VCaP (cell line): ENCODE measurements at regions not wholly inside any gene's neighbourhood (a gene's known extent, or its start where the extent isn't known, plus 50 kb on each side); places are given as distances from the start of the nearest gene placed in this dataset.

Experiments used
- H3K27ac ChIP-seq: fragments of 450-650 bp; 2 replicates; pipeline ENCODE4 v1.5.1; 2017
- TF ChIP-seq, protein P1 (sequence below): fragments of 450-650 bp; conservative IDR thresholded peaks from 2 replicates; pipeline ENCODE4 v1.5.1; 2017; ENCODE audit warnings: mild to moderate bottlenecking, moderate library complexity

DNA sequence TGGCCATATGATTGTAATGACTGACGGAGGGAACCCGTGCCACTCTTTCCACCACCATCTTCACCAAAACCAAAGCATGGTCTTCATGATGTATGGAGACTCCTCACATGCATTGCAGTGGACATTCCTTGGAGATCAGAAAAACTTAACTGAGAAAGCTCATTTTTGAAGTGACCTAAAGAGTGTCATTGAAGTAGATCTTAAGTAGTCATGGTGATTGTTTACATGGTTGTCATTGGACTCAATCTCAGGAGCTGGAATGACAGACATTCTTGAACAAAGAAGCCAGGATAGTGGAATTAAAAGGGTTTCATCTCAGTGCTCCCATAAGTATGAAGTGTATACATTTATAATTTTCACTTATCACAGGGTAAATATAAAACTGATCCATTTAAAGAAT lies 236.7 kb upstream of the IPO5 start:
- H3K27ac ChIP-seq = no peak overlapping the region
- TF ChIP-seq, protein P1, sequence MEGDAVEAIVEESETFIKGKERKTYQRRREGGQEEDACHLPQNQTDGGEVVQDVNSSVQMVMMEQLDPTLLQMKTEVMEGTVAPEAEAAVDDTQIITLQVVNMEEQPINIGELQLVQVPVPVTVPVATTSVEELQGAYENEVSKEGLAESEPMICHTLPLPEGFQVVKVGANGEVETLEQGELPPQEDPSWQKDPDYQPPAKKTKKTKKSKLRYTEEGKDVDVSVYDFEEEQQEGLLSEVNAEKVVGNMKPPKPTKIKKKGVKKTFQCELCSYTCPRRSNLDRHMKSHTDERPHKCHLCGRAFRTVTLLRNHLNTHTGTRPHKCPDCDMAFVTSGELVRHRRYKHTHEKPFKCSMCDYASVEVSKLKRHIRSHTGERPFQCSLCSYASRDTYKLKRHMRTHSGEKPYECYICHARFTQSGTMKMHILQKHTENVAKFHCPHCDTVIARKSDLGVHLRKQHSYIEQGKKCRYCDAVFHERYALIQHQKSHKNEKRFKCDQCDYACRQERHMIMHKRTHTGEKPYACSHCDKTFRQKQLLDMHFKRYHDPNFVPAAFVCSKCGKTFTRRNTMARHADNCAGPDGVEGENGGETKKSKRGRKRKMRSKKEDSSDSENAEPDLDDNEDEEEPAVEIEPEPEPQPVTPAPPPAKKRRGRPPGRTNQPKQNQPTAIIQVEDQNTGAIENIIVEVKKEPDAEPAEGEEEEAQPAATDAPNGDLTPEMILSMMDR = no peak

DNA sequence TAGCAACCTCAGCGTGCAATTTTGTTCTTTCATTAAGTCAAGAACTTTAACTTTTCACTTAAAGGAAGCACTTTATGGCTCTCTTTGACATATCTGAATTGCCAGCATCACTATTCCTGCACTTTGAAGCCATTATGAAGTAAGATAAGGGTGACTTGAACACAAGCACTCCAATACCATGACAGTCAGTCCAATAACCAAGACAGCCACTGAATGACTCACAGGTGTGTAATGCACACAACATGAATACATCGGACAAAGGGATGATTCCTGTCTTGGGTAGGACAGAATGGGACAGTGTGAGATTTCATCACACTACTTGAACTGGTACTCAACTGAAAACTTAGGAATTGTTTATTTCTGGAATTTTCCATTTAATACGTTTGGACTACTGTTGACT lies 233.7 kb upstream of the IPO5 start:
- no peak overlapping the region for H3K27ac ChIP-seq
- TF ChIP-seq, protein P1 = no peak

DNA sequence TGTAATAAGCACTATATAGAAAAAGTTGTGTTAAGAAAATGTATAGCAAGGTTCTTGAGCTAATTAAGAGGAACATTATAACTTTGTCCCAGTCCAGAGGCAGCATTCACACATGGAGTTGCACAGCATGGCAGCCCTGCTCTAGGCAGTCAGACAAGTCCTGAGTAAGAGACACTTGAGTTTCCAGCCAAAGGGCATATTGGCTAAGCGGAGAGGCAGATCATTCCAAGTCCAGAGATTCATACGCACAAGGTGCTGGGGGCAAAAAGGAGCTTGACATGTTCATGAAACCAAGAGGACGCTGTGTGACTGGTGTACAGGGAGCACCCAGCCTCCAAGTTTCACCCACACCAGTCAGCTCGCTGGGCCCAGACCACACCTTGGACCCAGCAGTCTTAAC lies 232.6 kb upstream of the IPO5 start:
- TF ChIP-seq, protein P1 = no peak
- H3K27ac ChIP-seq = no peak overlapping the region

DNA sequence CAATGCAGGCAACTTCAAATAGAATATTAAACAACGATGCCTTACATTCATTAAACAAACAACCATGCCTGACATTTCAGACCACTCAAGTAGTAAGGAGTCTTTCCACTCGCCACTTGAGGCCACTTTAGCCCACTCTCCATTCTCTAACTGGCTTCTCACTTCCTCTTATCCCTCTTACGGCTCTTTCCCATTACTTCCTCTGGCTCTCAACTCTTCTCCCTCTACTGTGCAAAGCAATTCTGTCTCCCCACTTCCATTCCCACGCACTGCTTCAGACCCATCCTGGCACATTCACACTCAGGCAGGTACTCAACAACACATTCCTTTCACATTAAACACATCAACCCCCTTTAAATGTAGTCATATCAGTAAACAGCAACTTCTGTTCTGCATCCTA lies 229.8 kb upstream of the IPO5 start:
- TF ChIP-seq, protein P1 = no peak
- H3K27ac ChIP-seq = no peak overlapping the region

DNA sequence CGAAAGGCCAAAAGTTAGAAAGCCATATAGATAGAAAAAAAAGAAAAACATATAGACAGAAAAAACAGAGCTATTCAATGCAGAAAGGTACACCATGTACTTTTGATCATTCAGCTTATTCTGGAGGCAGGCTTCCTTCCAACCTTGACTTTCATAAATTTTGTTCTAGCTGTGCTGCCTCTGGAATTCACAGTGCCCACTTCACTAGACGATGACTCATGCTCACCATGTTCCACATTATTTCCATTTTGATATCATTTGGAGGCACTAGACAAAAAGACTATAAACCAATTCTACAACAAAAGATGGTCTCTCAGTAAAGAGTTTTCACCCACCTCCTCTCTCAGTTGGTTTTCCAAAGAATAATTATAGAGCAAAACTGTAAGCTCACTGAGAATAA lies 229.0 kb upstream of the IPO5 start:
- H3K27ac ChIP-seq = no peak overlapping the region
- TF ChIP-seq, protein P1 = no peak

DNA sequence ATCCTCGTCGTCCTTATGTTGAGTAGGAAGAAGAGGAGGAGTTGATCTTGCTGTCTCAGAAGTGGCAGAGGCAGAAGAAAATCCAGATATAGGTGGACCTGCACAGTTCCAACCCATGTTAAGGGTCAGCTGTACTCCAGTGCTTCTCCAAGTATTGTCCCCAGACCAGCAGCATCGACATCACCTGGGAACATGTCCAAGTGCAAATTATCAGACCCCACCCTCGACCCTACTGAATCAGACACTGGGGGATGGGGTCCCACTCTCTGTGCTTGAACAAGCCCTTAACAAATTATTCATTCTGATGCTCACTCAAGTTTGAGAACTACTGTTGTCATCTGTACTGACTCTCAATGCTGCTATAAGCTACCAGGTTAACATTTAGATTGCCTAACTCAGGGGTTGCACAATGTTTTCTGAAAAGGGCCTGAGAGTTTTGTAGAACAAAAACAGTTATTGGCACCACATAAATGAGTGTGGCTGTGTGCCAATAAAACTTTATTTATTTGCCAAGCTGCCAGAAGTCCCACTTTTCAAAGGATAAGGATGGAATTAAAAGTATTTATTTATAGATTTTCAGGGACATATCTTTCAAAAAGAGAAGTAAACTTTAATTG lies 226.7 kb upstream of the IPO5 start:
- TF ChIP-seq, protein P1 = no peak
- H3K27ac ChIP-seq = no peak overlapping the region

DNA sequence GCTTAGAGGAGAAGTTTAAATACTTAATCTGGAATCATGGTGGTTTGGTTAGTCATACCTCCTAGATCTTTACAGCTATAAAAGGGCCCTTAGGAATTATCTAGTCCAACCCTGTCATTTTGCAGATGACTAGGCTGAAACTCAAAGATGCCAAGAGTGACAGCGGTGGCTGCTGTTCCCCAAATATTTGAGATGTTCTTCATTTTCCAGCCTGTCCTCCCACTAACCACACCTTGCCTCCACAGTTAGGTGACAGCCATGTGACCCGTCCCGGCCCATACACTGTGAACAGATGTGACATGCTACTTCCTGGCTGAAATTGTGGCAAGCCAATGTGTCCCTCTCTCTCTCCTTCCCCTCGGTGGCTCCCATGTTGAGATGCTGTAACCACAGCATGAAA lies 225.5 kb upstream of the IPO5 start:
- no peak overlapping the region for H3K27ac ChIP-seq
- TF ChIP-seq, protein P1 = no peak

DNA sequence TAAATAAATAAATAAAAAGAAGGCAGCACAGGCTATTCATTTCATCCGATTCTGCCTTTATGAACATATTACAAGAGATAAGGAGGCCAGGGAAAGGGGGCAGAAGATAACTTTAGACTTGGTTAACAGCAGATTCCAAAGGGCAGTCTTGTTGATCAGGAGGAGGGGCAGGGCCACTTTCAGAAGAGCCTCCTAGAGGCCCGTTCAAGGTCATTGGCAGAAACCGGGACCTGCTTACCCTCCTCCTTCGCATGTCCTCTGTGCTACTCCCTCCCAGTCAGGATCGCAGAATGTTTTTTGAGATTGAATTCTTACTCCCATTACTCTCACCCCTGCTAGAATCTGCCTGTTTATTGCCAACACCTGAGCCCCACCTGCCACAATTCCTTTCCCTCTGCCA lies 217.0 kb upstream of the IPO5 start:
- H3K27ac ChIP-seq = no peak overlapping the region
- TF ChIP-seq, protein P1 = no peak
